ENCODE measurements at regions not wholly inside any gene's neighbourhood (a gene's known extent, or its start where the extent isn't known, plus 50 kb on each side); places are given as distances from the start of the nearest gene placed in this dataset.

DNA sequence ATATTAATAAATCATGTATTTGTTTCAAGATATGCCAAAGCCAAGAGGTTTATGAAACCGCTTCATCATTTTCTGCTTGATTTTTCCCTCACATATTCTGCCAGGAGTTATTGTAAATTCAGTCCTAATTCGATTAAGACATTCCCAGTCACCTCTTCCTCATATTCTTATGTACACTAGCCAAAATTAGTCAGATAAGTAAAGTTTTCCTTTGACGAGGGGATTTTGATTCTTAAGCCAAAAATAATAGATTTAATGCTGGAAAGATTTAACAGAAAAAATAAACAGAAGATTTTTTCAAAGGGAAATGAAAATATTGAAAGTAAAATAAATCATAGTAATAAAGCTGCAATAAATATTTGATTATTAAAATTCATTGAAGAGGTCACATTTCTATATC, 51.0 kb upstream of the VEGFC start:
- no peak for DNase-seq (ENCODE audit: extremely low read depth, low read depth)

- no peak for DNase-seq (ENCODE audit: extremely low read depth, low read depth)
Measured at GRCh38 chr4:176844448-176844847, 51.7 kb upstream of the VEGFC start.

DNA sequence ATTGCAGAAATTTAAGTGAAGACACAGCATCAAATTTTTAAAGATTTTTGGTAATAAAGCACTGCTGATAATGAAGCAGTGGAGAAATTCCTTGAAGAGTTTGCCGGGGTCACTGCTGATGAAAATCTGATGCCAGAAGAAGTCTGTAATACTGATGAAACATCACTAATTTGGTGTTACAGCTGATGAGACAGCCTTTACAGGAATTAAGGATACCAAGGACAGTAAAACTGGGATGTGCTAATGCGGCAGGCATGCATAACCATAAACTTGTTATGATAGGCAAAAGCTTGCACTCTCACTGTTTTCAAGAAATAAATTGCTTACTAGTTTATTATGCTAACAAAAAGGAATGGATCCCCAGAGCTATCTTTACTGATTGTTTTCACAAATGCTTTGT, 52.9 kb upstream of the VEGFC start:
- DNase-seq (ENCODE audit: extremely low read depth, low read depth) = no peak

GRCh38 chr4:176849076-176849475, 56.4 kb upstream of the VEGFC start:
- no peak for DNase-seq (ENCODE audit: extremely low read depth, low read depth)

GRCh38 chr4:176850436-176850835, 57.7 kb upstream of the VEGFC start:
- DNase-seq (ENCODE audit: extremely low read depth, low read depth) = no peak

DNA sequence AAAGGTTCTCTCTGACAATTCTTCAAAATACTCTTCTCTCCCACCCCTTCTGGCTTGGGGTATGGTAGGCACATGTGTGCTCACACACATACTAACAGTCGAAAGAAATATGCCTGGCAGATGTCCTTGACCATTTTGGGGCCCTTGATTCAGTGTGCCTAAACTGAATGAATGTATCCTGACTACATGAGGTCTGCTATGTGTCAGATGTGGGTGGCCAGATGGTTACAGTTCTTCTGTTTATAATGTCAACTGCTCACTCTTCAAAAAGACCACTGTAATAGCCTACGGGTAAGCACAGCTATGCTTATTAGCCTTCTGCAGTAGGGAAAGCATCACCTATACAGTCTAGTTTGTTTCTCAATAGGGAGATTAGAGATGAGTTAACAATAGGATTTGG, 63.7 kb upstream of the VEGFC start:
- no peak for DNase-seq (ENCODE audit: extremely low read depth, low read depth)

- no peak for DNase-seq (ENCODE audit: extremely low read depth, low read depth)
Measured at GRCh38 chr4:176858839-176859238, 66.1 kb upstream of the VEGFC start.

DNA sequence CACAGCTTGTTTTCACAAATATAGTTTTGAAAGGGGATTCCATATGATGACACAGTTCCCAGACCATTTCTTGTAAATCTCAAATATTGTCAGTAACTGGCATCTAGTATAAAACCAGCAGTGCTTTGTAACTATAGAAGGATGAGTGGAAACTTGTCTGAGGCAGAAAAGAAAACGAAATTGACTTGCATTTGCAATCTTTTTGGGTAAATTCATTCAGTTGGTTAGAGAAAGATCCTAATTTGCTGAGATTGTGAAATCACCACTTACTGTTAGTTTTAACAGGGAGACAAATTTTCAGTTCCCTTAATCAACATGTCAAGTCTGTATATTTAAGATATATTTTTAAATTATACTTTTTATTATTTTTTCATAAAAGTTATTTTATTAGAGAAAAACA, 71.5 kb upstream of the VEGFC start:
- no peak for DNase-seq (ENCODE audit: extremely low read depth, low read depth)

GRCh38 chr4:176868676-176869075, 76.0 kb upstream of the VEGFC start:
- DNase-seq (ENCODE audit: extremely low read depth, low read depth) = no peak

DNA sequence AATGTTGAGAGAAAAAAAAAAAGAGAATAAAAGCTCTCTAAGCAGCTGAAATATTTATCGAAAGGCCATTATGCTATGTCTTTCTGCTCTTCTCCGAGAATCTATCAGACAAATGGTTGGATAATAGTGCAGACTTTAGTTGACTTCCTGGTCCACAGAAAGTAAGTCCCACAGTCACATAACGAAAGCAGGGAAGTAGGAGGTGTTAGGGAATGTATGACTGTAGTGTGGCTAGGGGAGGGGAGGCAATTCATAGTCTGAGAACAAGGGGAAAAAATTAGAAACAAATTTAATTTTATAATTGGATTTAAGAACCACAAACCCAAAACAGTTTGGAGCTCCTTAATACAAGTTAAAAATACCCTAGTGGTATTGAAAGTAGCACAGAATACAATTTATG, 79.7 kb upstream of the VEGFC start:
- DNase-seq (ENCODE audit: extremely low read depth, low read depth) = no peak

DNA sequence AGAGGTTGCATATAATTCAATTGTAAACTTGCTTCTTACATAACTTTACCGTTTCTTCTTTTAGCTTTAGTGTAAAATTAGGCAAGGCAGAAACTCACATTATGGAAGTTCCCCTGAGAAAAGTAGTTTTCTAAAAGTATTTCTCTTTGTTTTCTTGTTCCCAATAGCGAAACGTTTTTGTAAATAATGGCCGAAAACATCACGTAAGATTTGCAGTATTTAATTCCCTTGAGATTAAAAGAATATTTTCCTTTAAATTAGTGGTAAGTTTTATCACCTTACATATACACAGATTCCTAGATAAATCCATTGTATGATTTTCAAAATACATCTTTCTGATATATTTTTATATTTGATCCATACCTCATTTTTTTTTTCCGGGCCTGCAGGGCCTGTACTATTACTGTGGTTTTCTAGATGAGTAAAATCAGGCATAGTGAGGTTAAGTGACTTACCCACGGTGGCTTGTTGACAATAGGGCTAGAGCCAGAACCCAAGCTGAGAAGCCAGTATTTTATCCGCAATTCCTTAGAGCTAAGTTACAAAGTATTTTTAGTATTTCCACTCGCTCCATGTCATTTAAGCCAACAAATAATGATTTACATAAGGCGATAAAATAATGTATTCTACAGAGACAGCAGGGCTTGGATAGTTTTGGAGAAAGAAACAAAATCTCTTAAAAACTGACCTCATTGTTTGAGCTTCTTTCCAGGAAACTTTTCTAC, 82.2 kb upstream of the VEGFC start:
- no peak for DNase-seq (ENCODE audit: extremely low read depth, low read depth)

DNA sequence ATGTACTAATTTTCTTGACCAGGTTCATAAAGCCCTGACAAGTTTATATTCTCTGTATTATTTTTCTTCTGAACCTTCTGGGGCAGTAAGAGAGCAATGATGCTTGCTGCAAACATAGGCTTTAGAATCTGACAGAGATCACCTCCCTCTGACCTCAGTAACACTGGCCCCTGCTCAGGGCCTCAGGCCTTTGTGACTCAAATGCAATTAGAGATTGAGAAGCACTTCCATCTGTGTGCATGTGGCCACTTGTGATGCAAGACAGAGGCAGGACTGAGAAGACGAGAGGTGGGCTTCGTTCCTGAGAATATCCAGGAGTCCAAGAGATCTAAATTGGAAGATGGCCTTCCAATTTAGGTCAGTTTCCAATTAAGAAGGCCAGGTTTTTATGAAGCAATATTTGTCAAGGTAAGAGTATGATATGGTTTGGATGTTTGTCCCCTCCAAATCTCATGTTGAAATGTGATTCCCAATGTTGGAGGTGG, 82.8 kb upstream of the VEGFC start:
- DNase-seq (ENCODE audit: extremely low read depth, low read depth) = no peak

GRCh38 chr4:176879380-176880116, 86.8 kb upstream of the VEGFC start:
- peak; percentile 35 for DNase-seq (ENCODE audit: extremely low read depth, low read depth)

- DNase-seq (ENCODE audit: extremely low read depth, low read depth) = no peak
Measured at GRCh38 chr4:176882206-176882605, 89.5 kb upstream of the VEGFC start.

DNA sequence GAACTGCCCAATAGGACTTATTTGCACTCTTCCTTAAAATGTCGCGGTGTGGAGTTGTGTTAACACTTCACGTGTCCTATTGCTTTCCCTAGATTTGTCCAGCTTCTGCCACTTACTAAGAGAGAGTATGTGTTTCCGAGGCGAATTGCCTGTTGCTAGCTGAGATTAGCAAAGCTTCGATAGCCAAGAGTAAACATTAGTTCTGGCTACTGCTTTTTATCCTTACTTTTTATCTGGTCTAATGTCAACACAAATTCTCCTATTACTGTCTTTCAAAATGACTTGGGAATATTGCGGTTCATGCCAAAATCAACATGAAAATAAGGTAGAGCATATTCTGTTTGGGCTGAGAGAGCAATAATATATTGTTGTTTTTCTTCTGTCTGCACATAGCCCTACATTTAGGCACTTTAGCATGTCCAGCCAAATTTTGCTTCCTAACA, 90.4 kb upstream of the VEGFC start:
- peak; percentile 78 for DNase-seq (ENCODE audit: extremely low read depth, low read depth)

DNA sequence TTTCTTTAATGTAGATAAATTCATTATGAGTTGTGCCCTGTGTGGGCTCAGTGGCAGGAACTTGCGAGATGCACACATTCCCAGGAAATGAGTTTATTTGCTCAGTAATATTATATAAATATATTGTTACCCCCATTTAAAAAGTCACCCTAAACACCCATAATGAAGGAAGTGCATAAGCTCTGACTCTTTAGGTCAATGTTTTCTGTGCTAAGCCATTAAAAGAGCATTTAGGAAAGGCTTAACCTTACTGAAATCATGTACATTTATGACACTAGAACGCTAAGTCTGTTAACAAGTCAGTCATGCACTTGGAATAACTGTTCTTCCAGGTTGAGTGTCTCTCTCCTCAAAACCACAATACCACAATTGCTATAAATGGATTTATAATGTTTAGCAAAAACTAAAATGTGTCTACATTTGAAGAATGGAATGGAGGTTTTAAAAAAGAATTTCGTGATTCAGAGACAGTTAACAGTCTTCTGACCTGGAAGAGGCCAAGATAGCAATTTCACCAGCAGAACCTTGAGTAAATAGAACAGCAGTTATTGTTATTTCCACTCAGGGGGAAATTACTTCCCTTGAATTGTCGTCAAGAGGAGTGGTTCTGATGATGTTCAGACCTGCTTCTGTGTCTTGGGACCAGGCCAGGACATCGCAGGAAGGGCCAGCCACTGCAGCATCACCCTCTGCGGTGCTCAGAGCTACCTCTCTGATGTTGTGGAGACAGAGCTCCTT, 91.1 kb upstream of the VEGFC start:
- peak; percentile 89 for DNase-seq (ENCODE audit: extremely low read depth, low read depth)

DNA sequence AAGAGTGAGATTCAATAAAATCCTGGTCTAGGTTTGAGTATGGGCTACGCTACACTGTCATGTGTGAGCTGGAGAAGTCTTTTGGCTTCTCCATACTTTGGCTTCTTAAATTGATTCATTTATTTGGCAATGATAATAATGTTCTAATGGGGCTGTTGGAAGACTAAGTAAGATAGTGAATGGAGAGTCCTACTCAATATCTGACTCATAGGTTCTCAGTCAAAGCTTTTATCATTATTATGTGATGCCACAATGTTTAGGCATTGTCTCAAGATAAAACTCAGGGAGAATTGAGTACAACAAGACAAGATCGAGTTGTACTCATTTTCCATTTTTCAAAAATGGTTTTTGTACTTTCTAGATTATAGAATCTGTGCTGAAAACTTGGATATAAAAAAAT, 92.5 kb upstream of the VEGFC start:
- no peak for DNase-seq (ENCODE audit: extremely low read depth, low read depth)

- DNase-seq (ENCODE audit: extremely low read depth, low read depth) = no peak
Measured at GRCh38 chr4:176886135-176886534, 93.4 kb upstream of the VEGFC start.

DNA sequence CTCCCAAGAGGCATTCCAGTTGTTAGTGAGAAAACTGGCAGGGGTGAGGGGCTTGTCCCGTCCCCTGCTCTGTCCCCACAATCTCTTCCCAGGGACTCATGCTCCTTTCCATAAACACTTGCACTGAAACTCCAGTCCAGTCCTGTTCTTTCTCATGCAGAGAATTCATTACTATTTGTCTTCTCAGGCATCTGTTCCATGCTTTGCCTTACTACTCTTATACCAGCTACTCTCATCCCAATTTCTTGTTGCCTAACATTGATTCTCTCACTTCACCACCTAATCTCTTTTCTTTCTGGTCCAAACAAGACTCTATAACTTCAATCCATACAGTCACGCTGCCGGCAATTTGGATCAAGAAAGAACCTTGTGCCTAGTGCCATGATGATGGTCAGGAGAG, 97.1 kb upstream of the VEGFC start:
- DNase-seq (ENCODE audit: extremely low read depth, low read depth) = no peak

- DNase-seq (ENCODE audit: extremely low read depth, low read depth) = no peak
Measured at GRCh38 chr4:176894498-176894897, 101.8 kb upstream of the VEGFC start.

GRCh38 chr4:176896211-176896610, 103.5 kb upstream of the VEGFC start:
- DNase-seq (ENCODE audit: extremely low read depth, low read depth) = no peak

DNA sequence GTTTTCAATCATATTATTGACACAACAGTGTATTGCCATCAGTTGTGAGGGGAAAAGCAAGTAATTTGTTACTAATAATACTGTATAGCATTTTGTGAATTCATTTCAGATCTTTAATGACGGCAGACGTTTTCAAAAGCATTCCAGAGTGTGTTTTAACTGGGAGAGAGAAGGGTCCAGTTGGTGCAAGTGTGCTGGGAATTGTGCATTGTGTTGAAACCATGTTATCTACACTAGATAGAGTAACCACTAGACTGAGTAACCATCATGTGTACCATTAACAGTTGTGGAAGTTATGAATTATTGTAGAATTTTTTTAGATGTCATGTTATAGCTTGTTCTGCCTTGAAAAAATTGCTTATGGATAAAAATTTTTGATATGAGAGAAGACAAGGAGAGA, 104.5 kb upstream of the VEGFC start:
- no peak for DNase-seq (ENCODE audit: extremely low read depth, low read depth)

Measured in NCI-H460 (cell line).